ENCODE measurements at regions not wholly inside any gene's neighbourhood (a gene's known extent, or its start where the extent isn't known, plus 50 kb on each side); places are given as distances from the start of the nearest gene placed in this dataset.

DNA sequence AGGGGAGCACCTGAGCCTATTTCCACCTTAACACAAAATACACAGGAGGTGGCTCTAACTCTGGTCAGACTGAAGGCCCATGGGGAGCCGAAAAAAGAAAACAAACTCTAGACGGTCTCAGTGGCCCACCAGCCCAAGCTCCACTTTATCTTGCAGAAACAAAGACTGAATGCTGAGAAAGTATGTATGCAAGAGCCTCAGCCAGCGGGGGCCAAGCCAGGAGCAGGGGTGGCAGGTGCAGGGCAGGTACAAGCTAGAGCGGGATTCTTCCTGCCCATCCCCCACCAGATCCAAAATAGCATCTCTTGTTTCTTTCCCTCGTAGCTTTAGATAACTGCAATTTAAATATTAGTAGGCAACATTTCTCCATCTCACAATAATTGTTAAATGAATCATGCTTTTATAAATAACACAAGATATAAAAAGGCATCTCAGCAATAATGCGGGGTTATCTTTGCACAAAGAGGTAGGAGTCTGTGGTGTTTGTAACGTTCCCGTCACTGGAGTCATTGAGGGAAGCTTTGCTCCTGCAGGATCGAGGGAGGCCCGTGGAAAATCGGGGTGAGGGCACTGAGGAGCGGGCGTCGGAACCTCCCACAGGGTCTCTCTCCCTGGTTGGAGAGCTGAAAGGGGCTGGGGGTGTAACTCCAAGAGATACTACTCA lies 418.0 kb downstream of the SHANK2 start:
- DNase-seq = no peak

DNA sequence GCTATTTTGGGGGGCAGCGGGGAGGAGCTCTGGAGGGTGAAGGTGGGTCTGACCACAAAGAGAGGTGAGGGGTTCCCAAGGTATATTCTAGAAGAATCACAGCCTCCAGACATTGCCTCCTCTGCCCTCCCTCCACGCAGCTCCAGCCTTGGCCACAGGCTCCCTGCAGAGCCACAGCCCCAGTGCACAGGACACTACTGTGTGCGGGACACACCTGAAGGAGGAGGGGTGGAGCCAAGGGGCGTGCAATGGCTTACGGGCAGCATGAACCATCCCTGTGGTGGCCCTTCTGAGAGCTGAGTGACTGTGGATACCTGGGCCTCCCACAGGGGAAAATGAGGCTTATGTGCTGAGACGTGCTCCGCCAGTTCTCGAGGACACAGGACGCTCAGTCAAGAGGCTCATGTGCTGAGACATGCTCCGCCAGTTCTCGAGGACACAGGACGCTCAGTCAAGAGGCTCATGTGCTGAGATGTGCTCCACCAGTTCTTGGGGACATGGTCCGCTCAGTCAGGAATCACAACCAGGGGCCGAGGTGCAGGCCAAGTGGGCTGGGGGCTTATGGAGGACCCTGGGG lies 417.3 kb downstream of the SHANK2 start:
- no peak for DNase-seq

GRCh38 chr11:70836071-70836470 lies 416.3 kb downstream of the SHANK2 start:
- DNase-seq = no peak

GRCh38 chr11:70838198-70838597 lies 414.2 kb downstream of the SHANK2 start:
- DNase-seq = no peak

DNA sequence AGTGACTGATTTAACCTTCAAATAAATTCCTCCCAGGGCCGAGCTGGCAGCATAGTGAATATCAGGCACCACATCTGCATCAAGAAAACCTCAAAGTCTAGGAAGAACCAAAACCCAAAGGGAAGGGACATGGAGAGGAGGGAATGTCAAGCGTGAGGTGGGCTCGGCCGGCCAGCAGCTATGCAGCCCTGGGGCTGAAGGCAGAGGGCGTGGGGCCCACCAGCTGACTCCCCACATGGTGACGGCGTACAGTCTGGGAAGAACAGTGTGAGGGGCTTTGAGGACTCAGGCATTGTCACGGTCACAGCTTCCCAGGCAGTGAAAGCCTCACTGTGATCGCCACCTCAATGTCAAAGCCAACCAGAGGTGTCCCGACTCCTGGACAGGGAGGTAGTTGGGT lies 412.5 kb downstream of the SHANK2 start:
- DNase-seq = no peak

DNA sequence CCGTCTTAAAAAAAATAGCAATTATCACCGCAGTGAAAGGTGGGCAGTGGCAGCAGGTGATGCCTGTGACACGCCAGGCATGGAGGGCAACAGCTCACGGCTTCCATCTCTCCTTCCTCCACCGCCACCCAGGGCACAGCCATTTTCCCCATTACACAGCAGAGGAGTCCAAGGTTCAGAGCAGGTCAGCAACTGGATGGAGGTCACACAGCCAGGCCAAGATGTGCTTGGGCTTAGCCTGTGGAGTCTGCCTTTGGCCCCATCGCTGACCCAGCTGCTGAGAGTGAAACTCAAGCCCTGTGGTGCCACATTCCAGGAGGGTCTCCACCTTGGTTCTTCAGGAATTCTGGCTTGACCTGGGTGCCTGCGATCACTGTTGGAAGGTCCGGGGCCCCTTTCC lies 411.1 kb downstream of the SHANK2 start:
- no peak for DNase-seq

DNA sequence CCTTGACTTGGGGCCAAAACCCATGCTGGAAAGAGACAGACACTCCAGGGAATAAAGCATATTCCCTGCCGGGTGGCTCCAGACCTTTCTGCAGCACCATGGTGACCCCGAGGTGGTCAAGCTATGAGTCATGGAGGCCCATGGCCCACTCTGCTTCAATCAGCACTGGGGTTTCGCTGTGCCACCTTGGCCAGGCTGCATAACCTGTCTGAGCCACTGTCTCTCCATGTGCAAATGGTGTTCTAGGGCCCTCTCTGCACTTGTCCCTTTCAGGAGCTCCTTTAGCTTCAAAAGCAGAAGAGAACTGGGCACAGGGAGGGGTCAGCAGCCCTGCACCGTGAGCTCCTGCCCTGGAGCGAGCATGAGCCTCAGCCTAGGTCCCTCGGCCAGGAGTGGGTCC lies 410.1 kb downstream of the SHANK2 start:
- no peak for DNase-seq

GRCh38 chr11:70842701-70843100 lies 409.7 kb downstream of the SHANK2 start:
- no peak for DNase-seq

DNA sequence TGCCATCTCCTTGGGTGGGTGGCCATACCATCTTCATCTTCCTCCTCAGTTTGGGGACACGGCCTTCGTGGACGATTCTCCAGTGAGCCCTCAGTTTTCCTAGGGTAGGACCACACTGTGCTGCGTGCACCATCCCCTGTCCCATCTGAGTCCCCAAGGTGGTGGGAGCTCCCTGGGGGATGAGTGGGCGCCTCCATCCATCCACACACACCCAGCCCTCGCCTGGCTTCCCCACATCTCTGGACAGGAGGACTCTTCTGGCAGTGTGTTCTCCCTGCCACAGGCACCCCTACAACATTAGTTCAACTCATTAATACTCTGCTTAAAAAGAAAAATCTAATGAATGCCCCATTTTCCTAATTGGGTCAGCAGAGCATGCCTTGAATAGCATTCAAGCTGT lies 408.5 kb downstream of the SHANK2 start:
- DNase-seq = no peak

GRCh38 chr11:70844387-70844786 lies 408.0 kb downstream of the SHANK2 start:
- DNase-seq = no peak

GRCh38 chr11:70845591-70846041 lies 406.8 kb downstream of the SHANK2 start:
- no peak for DNase-seq

- DNase-seq = no peak
Measured at GRCh38 chr11:70846781-70847655, 405.4 kb downstream of the SHANK2 start.

DNA sequence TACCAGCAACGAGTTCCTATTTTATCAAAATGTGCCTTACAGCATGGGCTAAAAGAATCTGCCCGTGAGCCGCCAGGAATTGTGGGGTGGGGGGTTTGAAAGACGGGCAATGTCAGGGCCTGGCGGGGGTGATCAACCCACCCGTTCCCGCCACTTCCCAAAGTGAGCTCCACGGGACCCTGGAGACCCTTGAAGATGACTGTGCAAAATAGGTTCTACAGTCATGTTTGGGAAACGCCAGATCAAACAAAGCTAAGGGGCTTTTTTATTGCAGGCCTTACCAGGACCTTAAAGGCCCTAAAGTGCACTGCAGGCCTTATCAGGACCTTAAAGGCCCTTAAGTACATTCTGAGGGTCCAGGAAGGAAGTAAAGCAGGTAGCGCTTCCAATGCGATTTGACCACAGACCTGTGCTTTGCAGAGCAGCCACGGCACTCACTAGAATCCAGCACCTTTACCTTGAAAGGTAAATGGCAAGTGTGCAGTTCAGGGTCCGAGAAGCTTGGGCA lies 404.1 kb downstream of the SHANK2 start:
- no peak for DNase-seq

GRCh38 chr11:70849031-70849430 lies 403.3 kb downstream of the SHANK2 start:
- DNase-seq = no peak

GRCh38 chr11:70851308-70851707 lies 401.1 kb downstream of the SHANK2 start:
- DNase-seq = no peak

- DNase-seq = no peak
Measured at GRCh38 chr11:70851907-70852306, 400.5 kb downstream of the SHANK2 start.

GRCh38 chr11:70853068-70853769 lies 399.2 kb downstream of the SHANK2 start:
- DNase-seq = no peak

DNA sequence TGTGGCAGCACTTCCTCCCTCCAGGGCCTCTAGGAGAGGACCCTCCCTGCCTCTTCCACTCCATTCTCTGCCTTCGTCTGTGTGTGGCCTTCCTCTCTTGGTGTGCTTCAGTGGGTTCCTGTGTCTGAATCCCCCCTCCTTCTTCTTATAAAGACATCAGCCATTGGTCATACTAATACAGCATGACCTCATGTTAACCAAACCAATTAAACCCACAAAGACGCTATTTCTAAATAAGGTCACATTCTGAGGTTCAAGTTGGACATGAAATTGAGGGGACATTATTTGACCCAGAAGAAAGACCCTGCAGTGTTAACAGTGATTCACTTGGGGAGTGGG lies 398.6 kb downstream of the SHANK2 start:
- DNase-seq = no peak

- DNase-seq = no peak
Measured at GRCh38 chr11:70854201-70854600, 398.2 kb downstream of the SHANK2 start.

DNA sequence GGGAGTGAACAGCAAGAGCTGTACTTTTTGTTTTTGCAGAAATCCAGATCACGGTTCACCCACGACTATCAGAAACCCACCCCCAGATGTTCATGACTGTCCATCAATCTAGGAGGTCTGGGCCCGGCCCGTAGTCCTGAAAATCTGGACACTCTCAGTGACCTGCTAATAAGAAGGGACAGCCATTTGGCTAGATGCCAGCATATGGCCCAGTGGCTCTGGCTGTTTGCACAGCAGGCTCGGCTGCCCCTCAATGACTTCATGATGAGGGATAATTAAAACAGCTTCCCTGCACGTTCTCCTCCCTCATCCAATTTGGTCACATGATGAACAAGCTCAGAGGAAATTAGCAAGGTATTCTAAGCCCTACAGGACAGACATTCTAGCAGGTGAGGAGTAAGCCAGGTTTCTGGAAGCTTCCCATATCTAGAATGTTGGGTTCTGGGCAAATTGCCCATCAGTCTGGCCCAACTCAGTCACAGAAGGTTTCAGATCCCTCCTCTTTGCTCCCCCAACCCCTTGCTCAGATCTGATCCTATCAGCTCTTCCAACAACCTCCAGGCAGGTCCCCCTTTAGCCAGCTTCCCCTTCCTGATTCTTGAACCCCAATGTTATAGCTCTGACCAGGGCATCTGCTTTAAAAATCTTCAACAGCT lies 397.3 kb downstream of the SHANK2 start:
- DNase-seq = no peak

DNA sequence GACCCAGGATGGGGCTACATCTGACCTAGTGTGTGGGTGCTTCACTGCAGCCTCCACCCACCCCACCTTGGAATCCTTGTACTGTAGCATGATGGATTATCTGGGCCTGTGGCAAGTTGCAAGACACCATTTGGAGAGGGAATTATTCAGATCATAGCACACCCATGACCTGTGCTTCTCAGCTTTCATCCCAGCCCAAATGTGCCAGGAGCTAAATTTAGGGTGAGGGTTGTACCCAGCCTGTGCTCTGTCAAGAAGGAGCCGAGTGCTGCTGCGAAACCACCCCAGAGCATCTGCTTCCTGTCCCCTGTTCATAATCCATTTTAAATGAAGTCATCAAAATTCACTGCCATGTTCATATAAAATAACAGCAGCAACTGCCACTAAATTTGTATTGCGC lies 394.5 kb downstream of the SHANK2 start:
- DNase-seq = no peak

- DNase-seq = no peak
Measured at GRCh38 chr11:70859180-70859579, 393.2 kb downstream of the SHANK2 start.

GRCh38 chr11:70860888-70861287 lies 391.5 kb downstream of the SHANK2 start:
- no peak for DNase-seq
